Left ventricle myocardium inferior (tissue), 1 donor: ENCODE measurements at regions not wholly inside any gene's neighbourhood (a gene's known extent, or its start where the extent isn't known, plus 50 kb on each side); places are given as distances from the start of the nearest gene placed in this dataset.

Experiments used
- DNase-seq: peaks from one replicate; pipeline ENCODE4 v3.0.0-alpha.2; 2020
- H3K27ac ChIP-seq: fragments of 200-600 bp; replicated peaks from 2 replicates; pipeline ENCODE4 v1.8.0; 2021
- H3K27me3 ChIP-seq: fragments of 200-600 bp; 2 replicates; pipeline ENCODE4 v1.8.0; 2021; ENCODE audit warnings: low read depth
- H3K36me3 ChIP-seq: fragments of 200-600 bp; 2 replicates; pipeline ENCODE4 v1.8.0; 2021
- H3K4me1 ChIP-seq: fragments of 200-600 bp; 2 replicates; pipeline ENCODE4 v1.8.0; 2021
- H3K4me3 ChIP-seq: fragments of 200-600 bp; 2 replicates; pipeline ENCODE4 v1.8.0; 2021; ENCODE audit warnings: mild to moderate bottlenecking, moderate library complexity
- H3K9me3 ChIP-seq: fragments of 200-600 bp; replicated peaks from 2 replicates; pipeline ENCODE4 v1.8.0; 2021
- intact Hi-C: fragments of 100-400 bp; cut with micrococcal nuclease; formaldehyde crosslinking; loops from one replicate; pipeline ENCODE4 v1.11.0; 2022
- TF ChIP-seq, protein P1 (sequence below): fragments of 200-600 bp; IDR thresholded peaks from 2 replicates; pipeline ENCODE4 v1.8.0; 2021; ENCODE audit warnings: antibody characterized with exemption, mild to moderate bottlenecking, borderline replicate concordance
- donor health status: DM: no; HTN: yes; CAD: no; lungs with severe emphysema.

DNA sequence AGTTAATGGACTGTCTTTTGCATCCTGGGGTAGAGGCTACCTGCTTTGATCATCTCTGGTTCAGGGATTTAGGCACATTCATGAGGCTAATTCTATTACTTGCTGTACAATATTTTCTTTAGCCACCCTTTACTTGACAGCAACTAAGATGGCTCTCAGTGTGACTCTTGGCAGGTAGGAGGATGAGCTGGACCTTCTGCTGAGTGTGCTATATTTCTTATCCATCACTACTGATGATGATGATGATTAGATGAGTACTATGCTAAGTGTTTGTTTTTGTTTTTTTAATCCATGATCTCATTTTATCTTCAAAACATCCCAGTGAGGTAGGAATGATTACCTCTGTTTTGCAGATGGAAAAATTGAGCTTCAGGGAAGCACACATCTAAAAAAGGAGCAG is 152.8 kb upstream of the WSCD2 start:
- no peak for DNase-seq
- H3K36me3 ChIP-seq = no peaks in the 10 kb centered on the region
- H3K4me1 ChIP-seq = no peaks in the 10 kb centered on the region
- peaks cover 16% of the 10 kb centered on the region for H3K9me3 ChIP-seq
- H3K27me3 ChIP-seq = peaks cover 82% of the 10 kb centered on the region
- H3K27ac ChIP-seq = no peak overlapping the region
- H3K4me3 ChIP-seq = no peak overlapping the region
- TF ChIP-seq, protein P1, sequence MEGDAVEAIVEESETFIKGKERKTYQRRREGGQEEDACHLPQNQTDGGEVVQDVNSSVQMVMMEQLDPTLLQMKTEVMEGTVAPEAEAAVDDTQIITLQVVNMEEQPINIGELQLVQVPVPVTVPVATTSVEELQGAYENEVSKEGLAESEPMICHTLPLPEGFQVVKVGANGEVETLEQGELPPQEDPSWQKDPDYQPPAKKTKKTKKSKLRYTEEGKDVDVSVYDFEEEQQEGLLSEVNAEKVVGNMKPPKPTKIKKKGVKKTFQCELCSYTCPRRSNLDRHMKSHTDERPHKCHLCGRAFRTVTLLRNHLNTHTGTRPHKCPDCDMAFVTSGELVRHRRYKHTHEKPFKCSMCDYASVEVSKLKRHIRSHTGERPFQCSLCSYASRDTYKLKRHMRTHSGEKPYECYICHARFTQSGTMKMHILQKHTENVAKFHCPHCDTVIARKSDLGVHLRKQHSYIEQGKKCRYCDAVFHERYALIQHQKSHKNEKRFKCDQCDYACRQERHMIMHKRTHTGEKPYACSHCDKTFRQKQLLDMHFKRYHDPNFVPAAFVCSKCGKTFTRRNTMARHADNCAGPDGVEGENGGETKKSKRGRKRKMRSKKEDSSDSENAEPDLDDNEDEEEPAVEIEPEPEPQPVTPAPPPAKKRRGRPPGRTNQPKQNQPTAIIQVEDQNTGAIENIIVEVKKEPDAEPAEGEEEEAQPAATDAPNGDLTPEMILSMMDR = no peak
- intact Hi-C loops = no loop called here

DNA sequence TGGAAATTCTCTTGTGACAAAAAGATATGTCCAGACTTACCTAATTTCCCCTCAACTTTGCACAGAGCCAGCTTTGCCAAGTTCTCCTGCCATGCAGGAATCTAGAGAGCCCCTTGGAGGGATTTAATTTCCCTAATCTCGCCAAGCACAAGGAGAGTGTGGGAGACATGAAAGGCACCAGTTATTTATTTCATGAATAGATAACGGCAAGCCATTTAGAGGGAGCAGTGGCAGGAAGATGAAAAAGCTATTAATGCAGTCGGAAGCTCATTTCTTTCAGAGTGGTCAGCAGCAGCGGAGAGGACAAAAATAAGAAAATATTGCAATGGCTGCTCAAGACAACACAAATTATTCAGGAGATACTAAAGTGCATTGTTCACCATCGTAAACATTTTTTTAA is 150.9 kb upstream of the WSCD2 start:
- no peak for DNase-seq
- H3K4me1 ChIP-seq = no peaks in the 10 kb centered on the region
- H3K36me3 ChIP-seq = no peaks in the 10 kb centered on the region
- no peak overlapping the region for H3K4me3 ChIP-seq
- intact Hi-C loops = no loop called here
- H3K27ac ChIP-seq = no peak overlapping the region
- TF ChIP-seq, protein P1 = no peak
- peaks cover 88% of the 10 kb centered on the region for H3K27me3 ChIP-seq
- peaks cover 16% of the 10 kb centered on the region for H3K9me3 ChIP-seq

- no peak for DNase-seq
- TF ChIP-seq, protein P1 = no peak
- no peak overlapping the region for H3K4me3 ChIP-seq
- peaks cover 14% of the 10 kb centered on the region for H3K9me3 ChIP-seq
- no peak overlapping the region for H3K27ac ChIP-seq
- intact Hi-C loops = no loop called here
- no peaks in the 10 kb centered on the region for H3K36me3 ChIP-seq
- H3K27me3 ChIP-seq = peaks cover 89% of the 10 kb centered on the region
- no peaks in the 10 kb centered on the region for H3K4me1 ChIP-seq
Measured at GRCh38 chr12:107978641-107979040, 150.4 kb upstream of the WSCD2 start.

GRCh38 chr12:107983756-107984472 is 145.2 kb upstream of the WSCD2 start:
- intact Hi-C loops = no loop called here
- Histone ChIP-seq H3K9me3 (no peaks in the 10 kb centered on the region), H3K27ac (no peak overlapping the region), H3K4me1 (no peaks in the 10 kb centered on the region), H3K36me3 (no peaks in the 10 kb centered on the region), H3K4me3 (no peak overlapping the region), H3K27me3 (peaks cover 93% of the 10 kb centered on the region)
- no peak for DNase-seq
- TF ChIP-seq, protein P1 = no peak

GRCh38 chr12:107984973-107985372 is 144.1 kb upstream of the WSCD2 start:
- no peak overlapping the region for H3K27ac ChIP-seq
- DNase-seq = no peak

More at GRCh38 chr12:107984973-107985372, 144.1 kb upstream of the WSCD2 start:
- H3K9me3 ChIP-seq = no peaks in the 10 kb centered on the region
- TF ChIP-seq, protein P1 = no peak
- H3K27me3 ChIP-seq = peaks cover 88% of the 10 kb centered on the region
- H3K4me3 ChIP-seq = no peak overlapping the region
- intact Hi-C loops = loop anchor here (5.0 kb wide), 1 partner anchor 217 kb away; no protein-coding TSS in a partner anchor
- no peaks in the 10 kb centered on the region for H3K36me3 ChIP-seq
- H3K4me1 ChIP-seq = no peaks in the 10 kb centered on the region
